ENCODE measurements at regions not wholly inside any gene's neighbourhood (a gene's known extent, or its start where the extent isn't known, plus 50 kb on each side); places are given as distances from the start of the nearest gene placed in this dataset.

GRCh38 chr20:40738976-40739375 lies 49.9 kb upstream of the MAFB start:
- no peak for DNase-seq (ENCODE audit: low read depth)

DNA sequence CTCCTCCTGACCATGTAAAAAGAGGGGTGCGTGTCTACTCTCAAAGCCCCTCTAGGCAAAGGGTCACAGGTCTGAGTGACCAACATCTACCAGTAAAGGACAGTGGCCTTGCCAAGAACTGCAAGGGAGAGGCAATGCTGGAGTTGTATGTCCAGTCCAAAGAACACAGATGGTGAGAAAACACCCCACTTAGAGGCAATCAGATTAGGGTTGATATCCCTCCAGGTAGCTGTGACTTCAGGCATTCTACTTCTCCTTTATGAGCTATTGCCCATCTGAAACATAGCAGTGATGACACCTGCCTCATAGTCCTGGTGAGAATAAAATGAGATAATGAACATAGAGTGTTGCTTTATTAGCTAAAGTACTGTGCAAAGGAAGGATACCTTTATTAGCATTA lies 50.8 kb upstream of the MAFB start:
- DNase-seq (ENCODE audit: low read depth) = no peak

- DNase-seq (ENCODE audit: low read depth) = no peak
These were observed 52.6 kb upstream of the MAFB start for GRCh38 chr20:40741507-40742106.

DNA sequence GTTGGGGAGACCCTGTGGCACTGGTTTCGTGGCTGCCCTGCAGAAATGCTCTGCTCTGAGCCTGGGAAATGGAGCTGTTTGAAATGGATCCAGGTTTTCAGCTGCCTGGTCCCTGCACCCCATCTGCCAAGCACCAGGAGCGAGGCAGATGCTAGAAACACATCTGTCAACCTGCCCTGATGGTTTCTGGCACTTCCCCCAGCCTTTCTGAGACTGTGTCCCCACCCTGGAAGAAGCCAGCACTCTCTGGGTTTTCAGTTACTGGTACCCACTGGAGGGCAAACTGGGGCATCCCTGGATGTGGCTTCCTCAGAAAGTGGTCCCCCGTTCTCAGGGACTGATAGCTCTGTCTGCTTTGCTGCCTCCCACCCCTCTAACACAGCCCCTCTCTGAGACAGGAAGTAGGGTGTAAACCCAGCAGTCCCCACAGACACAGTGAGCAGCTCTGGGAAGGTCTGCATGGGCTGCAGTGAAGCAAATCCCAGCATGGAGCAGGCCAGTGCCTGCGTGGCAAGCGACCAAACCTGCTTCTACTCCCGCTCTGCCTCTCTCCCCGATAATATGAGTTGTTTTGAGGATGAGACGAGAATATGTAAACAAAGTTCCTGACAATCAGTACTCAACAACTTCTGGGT lies 54.2 kb upstream of the MAFB start:
- no peak for DNase-seq (ENCODE audit: low read depth)

DNA sequence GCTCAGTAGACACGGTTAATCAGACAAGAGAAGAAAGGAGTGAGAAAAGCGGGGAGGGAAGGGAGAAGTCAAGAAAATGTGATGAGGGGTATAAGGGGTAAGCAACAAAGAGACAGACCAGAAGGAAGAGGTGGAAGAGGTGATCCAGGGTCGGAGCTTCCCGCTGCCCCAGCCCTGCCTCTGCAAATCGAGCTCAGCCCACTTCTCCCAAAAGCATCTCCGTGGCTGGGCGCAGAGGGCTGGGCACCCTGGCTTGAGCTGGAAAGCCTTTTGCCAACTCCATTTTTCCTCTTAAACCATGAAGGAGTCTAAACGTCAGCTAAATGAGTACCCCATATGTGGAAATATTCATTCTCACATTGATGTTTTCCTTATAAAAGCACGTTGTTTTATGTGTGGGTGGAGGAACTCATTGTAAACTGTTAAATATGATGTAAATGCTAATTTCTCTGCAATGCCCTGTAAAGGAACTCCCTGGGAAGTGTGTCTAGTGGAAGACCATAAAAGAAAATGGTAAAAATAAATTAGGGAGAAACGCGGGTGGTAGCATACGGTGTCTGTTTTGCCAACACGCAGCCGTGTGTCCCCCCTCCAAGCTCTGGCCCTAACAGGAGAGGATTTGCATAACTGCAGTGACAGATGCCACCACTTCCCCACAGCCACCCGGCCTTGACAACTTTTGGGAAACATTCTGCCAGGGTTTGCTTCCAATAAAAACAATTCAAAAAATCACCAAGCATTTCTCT lies 55.2 kb upstream of the MAFB start:
- DNase-seq (ENCODE audit: low read depth) = no peak

- DNase-seq (ENCODE audit: low read depth) = no peak
These were observed 55.8 kb upstream of the MAFB start for GRCh38 chr20:40744818-40745175.

GRCh38 chr20:40746251-40746650 lies 57.2 kb upstream of the MAFB start:
- DNase-seq (ENCODE audit: low read depth) = no peak

- DNase-seq (ENCODE audit: low read depth) = no peak
These were observed 59.1 kb upstream of the MAFB start for GRCh38 chr20:40748182-40748581.

GRCh38 chr20:40749985-40750506 lies 61.0 kb upstream of the MAFB start:
- DNase-seq (ENCODE audit: low read depth) = no peak

DNA sequence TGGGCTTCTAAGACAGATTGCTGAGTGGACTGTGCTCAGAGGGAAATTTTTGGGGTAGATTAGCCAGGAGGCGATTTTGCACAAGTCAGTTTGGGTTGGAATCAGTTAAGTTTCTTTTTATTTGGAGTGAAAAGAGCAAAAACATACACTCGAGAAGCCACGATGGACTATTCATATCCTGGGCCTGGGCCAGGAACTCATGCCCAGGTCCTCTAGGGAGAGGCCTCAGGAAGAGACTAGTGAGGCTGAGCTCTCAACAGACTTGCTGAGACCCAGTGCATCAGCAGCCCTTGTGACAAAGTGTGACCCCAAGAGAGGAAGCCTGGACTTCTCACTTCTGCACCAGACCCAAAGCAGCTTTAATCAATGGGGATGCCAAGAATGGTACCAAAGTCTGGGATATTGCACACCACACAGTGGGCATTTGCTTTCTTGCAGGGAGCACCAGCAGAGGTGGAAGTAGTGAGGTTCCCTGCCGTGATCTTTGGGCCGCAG lies 61.6 kb upstream of the MAFB start:
- no peak for DNase-seq (ENCODE audit: low read depth)

GRCh38 chr20:40753472-40753871 lies 64.4 kb upstream of the MAFB start:
- no peak for DNase-seq (ENCODE audit: low read depth)

DNA sequence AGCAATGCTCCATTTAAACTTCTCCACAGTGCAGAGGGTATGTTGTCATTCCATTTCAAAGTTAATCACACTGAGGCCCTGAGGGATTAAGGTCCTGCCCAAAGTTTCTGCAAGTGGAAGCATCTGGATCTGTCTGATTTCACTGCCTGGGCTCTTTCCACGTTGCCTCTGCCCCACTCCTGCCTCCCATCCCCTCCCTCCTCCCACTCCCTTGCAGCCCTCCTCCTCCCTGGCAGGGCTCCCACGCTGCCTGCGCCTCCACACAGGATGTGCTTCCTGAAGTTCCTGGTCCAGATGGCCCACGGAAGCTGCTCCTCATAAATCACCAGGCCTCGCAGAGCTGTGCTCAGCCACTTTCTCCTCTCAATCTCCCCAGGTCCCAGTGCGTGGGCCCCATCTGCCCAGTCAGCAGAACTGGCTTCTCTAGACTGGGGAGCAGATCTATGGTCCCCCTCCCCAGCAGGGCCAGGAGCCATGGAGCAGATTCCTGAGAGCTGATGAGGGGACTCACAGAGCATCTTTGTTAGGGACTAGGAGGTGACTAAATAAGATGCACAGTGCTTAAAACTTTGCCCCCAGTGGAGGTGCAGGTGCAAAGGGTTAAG lies 65.4 kb upstream of the MAFB start:
- DNase-seq (ENCODE audit: low read depth) = no peak

DNA sequence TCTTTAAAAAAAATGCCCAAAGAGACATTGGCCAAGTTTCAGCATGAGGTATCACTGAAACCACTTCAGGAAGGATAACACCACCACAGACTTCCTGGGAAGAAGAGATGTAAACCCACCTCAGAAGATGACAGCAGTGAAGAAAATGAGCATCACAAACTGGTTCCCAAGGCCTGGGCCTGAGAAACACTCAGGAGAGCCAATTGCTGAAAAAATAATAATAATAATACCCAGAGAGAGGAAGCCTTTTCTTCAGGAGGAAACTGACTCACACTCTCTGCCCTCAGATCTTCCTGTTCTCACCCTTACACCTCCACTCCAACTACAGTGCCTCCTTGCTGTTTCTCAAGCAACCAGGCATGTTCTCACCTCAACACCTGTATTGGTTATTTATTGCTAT lies 68.1 kb upstream of the MAFB start:
- DNase-seq (ENCODE audit: low read depth) = no peak

DNA sequence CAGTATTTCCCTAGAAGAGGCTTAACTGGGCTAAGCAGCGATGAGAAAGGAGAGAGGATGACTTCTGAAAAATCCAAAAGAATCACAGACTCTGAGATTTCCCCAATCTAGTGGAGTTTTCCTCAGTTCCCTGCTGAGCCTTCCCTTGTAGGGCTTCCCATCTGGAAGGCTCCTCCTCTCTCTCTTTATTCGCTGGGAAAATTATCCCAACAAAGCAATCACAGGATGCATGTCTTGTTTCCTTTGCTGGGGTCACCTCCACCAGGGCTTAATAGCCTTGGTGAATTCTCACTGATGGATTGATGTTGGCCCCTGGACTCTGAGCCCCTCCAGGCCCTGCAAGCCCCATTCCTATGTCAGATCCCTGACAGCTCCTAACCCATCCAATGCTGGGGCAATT lies 69.8 kb upstream of the MAFB start:
- no peak for DNase-seq (ENCODE audit: low read depth)

DNA sequence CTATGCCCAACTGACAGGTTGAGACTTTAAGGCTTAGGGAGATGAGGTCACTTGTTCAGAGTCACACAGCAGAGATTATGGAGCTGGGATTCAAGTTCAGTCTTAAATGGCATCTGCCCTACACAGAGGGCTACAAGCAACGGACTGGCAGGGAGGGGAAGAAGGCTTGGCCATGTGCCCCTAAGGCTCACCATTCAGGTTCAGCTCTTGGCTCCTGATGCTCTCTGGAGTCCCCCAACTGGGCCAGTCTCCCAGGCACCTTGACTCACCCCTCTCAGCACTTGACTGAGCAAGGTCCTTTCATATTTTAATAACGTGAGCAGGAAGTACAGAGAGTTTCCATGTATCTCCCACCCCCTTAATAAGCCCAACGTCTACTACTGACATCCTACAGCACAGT lies 71.4 kb upstream of the MAFB start:
- DNase-seq (ENCODE audit: low read depth) = no peak

GRCh38 chr20:40763646-40764295 lies 74.7 kb upstream of the MAFB start:
- DNase-seq (ENCODE audit: low read depth) = no peak

GRCh38 chr20:40765814-40766480 lies 76.9 kb upstream of the MAFB start:
- DNase-seq (ENCODE audit: low read depth) = no peak

- DNase-seq (ENCODE audit: low read depth) = no peak
These were observed 78.0 kb upstream of the MAFB start for GRCh38 chr20:40766790-40767614.

DNA sequence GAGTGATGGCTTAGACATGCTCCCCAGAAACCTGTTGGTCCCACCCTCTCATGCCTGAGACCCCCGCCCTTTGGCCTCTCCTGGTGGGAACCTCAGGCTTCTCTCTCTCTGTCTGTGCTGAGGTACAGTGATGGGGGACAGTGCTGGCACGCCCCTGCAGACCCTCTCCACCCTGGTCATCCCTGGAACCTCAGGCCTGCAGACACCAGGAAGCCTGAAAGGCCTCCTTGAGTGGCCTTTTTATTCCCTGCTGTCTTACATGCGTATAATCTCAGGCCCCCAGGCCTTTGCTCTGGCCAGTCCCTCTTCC lies 78.5 kb upstream of the MAFB start:
- no peak for DNase-seq (ENCODE audit: low read depth)

DNA sequence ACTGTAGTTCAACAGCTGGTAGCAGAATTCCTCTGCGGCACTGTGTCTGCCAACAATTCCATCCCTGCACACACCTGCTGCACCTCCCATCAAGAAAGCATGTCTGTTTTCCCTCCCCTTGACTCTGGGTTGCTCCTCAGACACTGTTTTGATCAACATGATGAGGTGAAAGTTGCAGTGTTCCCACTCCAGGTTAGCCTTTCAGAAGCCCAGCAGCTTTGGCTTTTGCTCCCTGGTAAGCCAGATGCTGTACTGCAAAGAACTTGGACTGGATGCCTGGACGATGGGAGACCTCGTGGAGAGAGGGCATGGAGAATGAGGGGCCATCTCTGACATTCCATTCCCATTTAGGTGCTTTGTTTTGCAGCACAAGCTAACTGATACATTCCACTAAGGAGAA lies 79.1 kb upstream of the MAFB start:
- DNase-seq (ENCODE audit: low read depth) = no peak

GRCh38 chr20:40769677-40770285 lies 80.7 kb upstream of the MAFB start:
- DNase-seq (ENCODE audit: low read depth) = no peak

All from activated T-helper 1 cell treated with Interleukin-2 at 50 U/mL for 16 hours (primary cell).